ENCODE measurements at regions not wholly inside any gene's neighbourhood (a gene's known extent, or its start where the extent isn't known, plus 50 kb on each side); places are given as distances from the start of the nearest gene placed in this dataset.

- Histone ChIP-seq H3K9ac (ENCODE audit: low read length in 5 of 5) (no peak overlapping the region), H3K4me3 (ENCODE audit: low read depth in 1 of 5, low read length in 5 of 5) (no peak overlapping the region), H3K36me3 (ENCODE audit: control insufficient read depth in 5 of 5, insufficient read depth in 5 of 5, low read length in 5 of 5) (no peaks in the 10 kb centered on the region), H3K27me3 (ENCODE audit: control insufficient read depth in 5 of 5, insufficient read depth in 4 of 5, low read length in 5 of 5) (no peaks in the 10 kb centered on the region), H3K9me3 (ENCODE audit: control insufficient read depth in 5 of 5, low read length in 5 of 5) (no peaks in the 10 kb centered on the region), H3K4me1 (ENCODE audit: control insufficient read depth in 5 of 5, insufficient read depth in 5 of 5, low read length in 5 of 5) (peaks cover 0 to 9% (median 7%) of the 10 kb centered on the region in 5 donors), H3K27ac (ENCODE audit: low read depth, low read length) (no peak overlapping the region)
Measured at GRCh38 chr7:42338916-42339540, 102.0 kb upstream of the GLI3 start.

DNA sequence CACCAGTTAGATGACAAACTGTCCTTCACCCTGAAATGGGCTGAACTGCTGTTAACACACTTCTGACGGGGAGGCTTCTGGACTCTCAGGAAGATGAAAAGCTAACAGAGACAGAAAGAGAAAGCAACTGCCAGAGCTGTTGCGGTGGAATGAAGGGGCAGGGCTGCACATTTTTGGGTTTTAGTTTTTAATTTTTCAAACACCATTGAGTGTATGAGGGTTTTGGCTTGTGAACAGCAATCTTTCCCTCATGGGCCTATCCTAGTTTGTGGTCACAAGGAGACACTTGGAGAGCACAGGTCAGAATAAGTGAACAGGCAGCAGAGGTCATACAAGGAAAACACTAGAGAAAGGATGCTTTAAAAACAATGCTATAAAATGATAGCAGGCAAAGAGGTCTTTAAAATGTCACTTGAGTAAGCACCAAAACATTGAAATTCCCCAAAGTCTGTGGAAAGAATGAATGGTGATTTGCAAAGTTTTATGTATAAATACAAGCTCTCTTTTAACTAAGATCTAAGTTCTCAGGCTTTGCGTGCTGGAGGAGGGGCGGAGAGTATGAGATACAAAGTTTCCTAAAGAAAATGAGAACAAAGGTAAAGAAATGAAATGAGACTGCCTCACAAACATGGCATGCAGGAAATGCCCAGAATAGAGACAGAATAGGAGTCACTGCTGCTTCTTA lies 101.4 kb upstream of the GLI3 start:
- Histone ChIP-seq H3K4me1 (ENCODE audit: control insufficient read depth in 5 of 5, insufficient read depth in 5 of 5, low read length in 5 of 5) (peaks cover 0 to 9% (median 7%) of the 10 kb centered on the region in 5 donors), H3K27ac (ENCODE audit: low read depth, low read length) (no peak overlapping the region), H3K36me3 (ENCODE audit: control insufficient read depth in 5 of 5, insufficient read depth in 5 of 5, low read length in 5 of 5) (no peaks in the 10 kb centered on the region), H3K9me3 (ENCODE audit: control insufficient read depth in 5 of 5, low read length in 5 of 5) (peaks cover 0 to 2% (median 0%) of the 10 kb centered on the region in 5 donors), H3K27me3 (ENCODE audit: control insufficient read depth in 5 of 5, insufficient read depth in 4 of 5, low read length in 5 of 5) (no peaks in the 10 kb centered on the region), H3K4me3 (ENCODE audit: low read depth in 1 of 5, low read length in 5 of 5) (no peak overlapping the region), H3K9ac (ENCODE audit: low read length in 5 of 5) (no peak overlapping the region)

GRCh38 chr7:42337225-42337905 lies 100.4 kb upstream of the GLI3 start:
- H3K4me3 ChIP-seq (ENCODE audit: low read depth in 1 of 5, low read length in 5 of 5) = no peak overlapping the region
- H3K27ac ChIP-seq (ENCODE audit: low read depth, low read length) = no peak overlapping the region

DNA sequence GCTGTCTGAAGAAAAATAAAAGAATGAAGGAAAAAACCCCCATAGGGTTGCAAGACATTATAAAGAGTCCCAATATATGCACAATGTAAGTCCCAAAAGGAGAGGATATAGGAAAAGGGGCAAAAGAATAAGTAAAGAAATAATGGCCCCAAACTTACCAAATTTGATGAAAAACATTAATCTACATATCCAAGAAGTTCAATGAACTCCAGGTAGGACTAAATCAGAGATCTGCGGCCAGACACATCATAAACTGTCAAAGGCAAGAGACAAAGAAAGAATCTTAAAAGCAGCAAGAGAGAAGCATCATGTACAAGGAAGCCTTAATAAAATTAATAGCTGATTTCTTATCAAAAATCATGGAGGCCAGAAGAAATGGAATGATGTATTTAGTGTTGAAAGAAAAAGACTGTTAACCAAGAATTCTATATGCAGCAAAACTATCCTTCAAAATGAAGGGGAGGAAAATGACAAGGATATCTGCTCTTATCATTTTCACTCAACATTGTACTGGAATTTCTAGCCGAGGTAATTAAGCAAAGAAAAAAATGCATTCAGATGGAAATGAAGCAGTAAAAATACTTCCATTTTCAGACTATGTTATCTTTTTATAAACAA lies 95.7 kb upstream of the GLI3 start:
- Histone ChIP-seq H3K36me3 (ENCODE audit: control insufficient read depth in 5 of 5, insufficient read depth in 5 of 5, low read length in 5 of 5) (no peaks in the 10 kb centered on the region), H3K4me1 (ENCODE audit: control insufficient read depth in 5 of 5, insufficient read depth in 5 of 5, low read length in 5 of 5) (no peaks in the 10 kb centered on the region), H3K9ac (ENCODE audit: low read length in 5 of 5) (no peak overlapping the region), H3K4me3 (ENCODE audit: low read depth in 1 of 5, low read length in 5 of 5) (no peak overlapping the region), H3K27ac (ENCODE audit: low read depth, low read length) (no peak overlapping the region), H3K9me3 (ENCODE audit: control insufficient read depth in 5 of 5, low read length in 5 of 5) (peaks cover 3 to 7% (median 6%) of the 10 kb centered on the region in 5 donors), H3K27me3 (ENCODE audit: control insufficient read depth in 5 of 5, insufficient read depth in 4 of 5, low read length in 5 of 5) (no peaks in the 10 kb centered on the region)

More at GRCh38 chr7:42337225-42337905, 100.4 kb upstream of the GLI3 start:
- H3K27me3 ChIP-seq (ENCODE audit: control insufficient read depth in 5 of 5, insufficient read depth in 4 of 5, low read length in 5 of 5) = no peaks in the 10 kb centered on the region
- H3K4me1 ChIP-seq (ENCODE audit: control insufficient read depth in 5 of 5, insufficient read depth in 5 of 5, low read length in 5 of 5) = peaks cover 0 to 9% (median 7%) of the 10 kb centered on the region in 5 donors
- no peak overlapping the region for H3K9ac ChIP-seq (ENCODE audit: low read length in 5 of 5)
- H3K9me3 ChIP-seq (ENCODE audit: control insufficient read depth in 5 of 5, low read length in 5 of 5) = peaks cover 3 to 7% (median 6%) of the 10 kb centered on the region in 5 donors
- H3K36me3 ChIP-seq (ENCODE audit: control insufficient read depth in 5 of 5, insufficient read depth in 5 of 5, low read length in 5 of 5) = no peaks in the 10 kb centered on the region

- H3K4me3 ChIP-seq (ENCODE audit: low read depth in 1 of 5, low read length in 5 of 5) = no peak overlapping the region
- H3K27me3 ChIP-seq (ENCODE audit: control insufficient read depth in 5 of 5, insufficient read depth in 4 of 5, low read length in 5 of 5) = no peaks in the 10 kb centered on the region
- peaks cover 0 to 13% (median 8%) of the 10 kb centered on the region in 5 donors for H3K4me1 ChIP-seq (ENCODE audit: control insufficient read depth in 5 of 5, insufficient read depth in 5 of 5, low read length in 5 of 5)
- H3K9me3 ChIP-seq (ENCODE audit: control insufficient read depth in 5 of 5, low read length in 5 of 5) = no peaks in the 10 kb centered on the region
- H3K27ac ChIP-seq (ENCODE audit: low read depth, low read length) = no peak overlapping the region
- no peak overlapping the region for H3K9ac ChIP-seq (ENCODE audit: low read length in 5 of 5)
- no peaks in the 10 kb centered on the region for H3K36me3 ChIP-seq (ENCODE audit: control insufficient read depth in 5 of 5, insufficient read depth in 5 of 5, low read length in 5 of 5)
Measured at GRCh38 chr7:42319631-42320030, 82.6 kb upstream of the GLI3 start.

- H3K27ac ChIP-seq (ENCODE audit: low read depth, low read length) = no peak overlapping the region
- no peaks in the 10 kb centered on the region for H3K36me3 ChIP-seq (ENCODE audit: control insufficient read depth in 5 of 5, insufficient read depth in 5 of 5, low read length in 5 of 5)
- H3K27me3 ChIP-seq (ENCODE audit: control insufficient read depth in 5 of 5, insufficient read depth in 4 of 5, low read length in 5 of 5) = no peaks in the 10 kb centered on the region
- peaks cover 0 to 10% (median 3%) of the 10 kb centered on the region in 5 donors for H3K4me1 ChIP-seq (ENCODE audit: control insufficient read depth in 5 of 5, insufficient read depth in 5 of 5, low read length in 5 of 5)
- no peak overlapping the region for H3K9ac ChIP-seq (ENCODE audit: low read length in 5 of 5)
- H3K4me3 ChIP-seq (ENCODE audit: low read depth in 1 of 5, low read length in 5 of 5) = no peak overlapping the region
- H3K9me3 ChIP-seq (ENCODE audit: control insufficient read depth in 5 of 5, low read length in 5 of 5) = peaks cover 0 to 12% (median 5%) of the 10 kb centered on the region in 5 donors
Measured at GRCh38 chr7:42315631-42316030, 78.6 kb upstream of the GLI3 start.

GRCh38 chr7:42315103-42315502 lies 78.1 kb upstream of the GLI3 start:
- H3K4me3 ChIP-seq (ENCODE audit: low read depth in 1 of 5, low read length in 5 of 5) = no peak overlapping the region
- H3K27ac ChIP-seq (ENCODE audit: low read depth, low read length) = no peak overlapping the region
- peaks cover 0 to 12% (median 5%) of the 10 kb centered on the region in 5 donors for H3K9me3 ChIP-seq (ENCODE audit: control insufficient read depth in 5 of 5, low read length in 5 of 5)
- H3K4me1 ChIP-seq (ENCODE audit: control insufficient read depth in 5 of 5, insufficient read depth in 5 of 5, low read length in 5 of 5) = peaks cover 0 to 10% (median 3%) of the 10 kb centered on the region in 5 donors
- H3K27me3 ChIP-seq (ENCODE audit: control insufficient read depth in 5 of 5, insufficient read depth in 4 of 5, low read length in 5 of 5) = no peaks in the 10 kb centered on the region
- no peaks in the 10 kb centered on the region for H3K36me3 ChIP-seq (ENCODE audit: control insufficient read depth in 5 of 5, insufficient read depth in 5 of 5, low read length in 5 of 5)
- no peak overlapping the region for H3K9ac ChIP-seq (ENCODE audit: low read length in 5 of 5)

- H3K9ac ChIP-seq (ENCODE audit: low read length in 5 of 5) = no peak overlapping the region
- H3K4me3 ChIP-seq (ENCODE audit: low read depth in 1 of 5, low read length in 5 of 5) = no peak overlapping the region
- no peak overlapping the region for H3K27ac ChIP-seq (ENCODE audit: low read depth, low read length)
- H3K27me3 ChIP-seq (ENCODE audit: control insufficient read depth in 5 of 5, insufficient read depth in 4 of 5, low read length in 5 of 5) = no peaks in the 10 kb centered on the region
- no peaks in the 10 kb centered on the region for H3K36me3 ChIP-seq (ENCODE audit: control insufficient read depth in 5 of 5, insufficient read depth in 5 of 5, low read length in 5 of 5)
- H3K9me3 ChIP-seq (ENCODE audit: control insufficient read depth in 5 of 5, low read length in 5 of 5) = peaks cover 0 to 12% (median 5%) of the 10 kb centered on the region in 5 donors
- H3K4me1 ChIP-seq (ENCODE audit: control insufficient read depth in 5 of 5, insufficient read depth in 5 of 5, low read length in 5 of 5) = peaks cover 0 to 10% (median 3%) of the 10 kb centered on the region in 5 donors
Measured at GRCh38 chr7:42314696-42315095, 77.7 kb upstream of the GLI3 start.

GRCh38 chr7:42311195-42311594 lies 74.2 kb upstream of the GLI3 start:
- no peaks in the 10 kb centered on the region for H3K27me3 ChIP-seq (ENCODE audit: control insufficient read depth in 5 of 5, insufficient read depth in 4 of 5, low read length in 5 of 5)
- no peak overlapping the region for H3K27ac ChIP-seq (ENCODE audit: low read depth, low read length)

More at GRCh38 chr7:42311195-42311594, 74.2 kb upstream of the GLI3 start:
- Histone ChIP-seq H3K36me3 (ENCODE audit: control insufficient read depth in 5 of 5, insufficient read depth in 5 of 5, low read length in 5 of 5) (no peaks in the 10 kb centered on the region), H3K4me1 (ENCODE audit: control insufficient read depth in 5 of 5, insufficient read depth in 5 of 5, low read length in 5 of 5) (peaks cover 0 to 10% (median 3%) of the 10 kb centered on the region in 5 donors), H3K9ac (ENCODE audit: low read length in 5 of 5) (no peak overlapping the region), H3K4me3 (ENCODE audit: low read depth in 1 of 5, low read length in 5 of 5) (no peak overlapping the region), H3K9me3 (ENCODE audit: control insufficient read depth in 5 of 5, low read length in 5 of 5) (peaks cover 0 to 12% (median 5%) of the 10 kb centered on the region in 5 donors)
